Skin of body (tissue), 1 donor: ENCODE measurements at regions not wholly inside any gene's neighbourhood (a gene's known extent, or its start where the extent isn't known, plus 50 kb on each side); places are given as distances from the start of the nearest gene placed in this dataset.
"Not testable (repeated sequence)": the region's sequence is repeated elsewhere in the genome, so short reads cannot be mapped to it uniquely, and the experiment has no call there.

Experiments used
- DNase-seq: peaks from one replicate; lab custom pipeline; 2025; lab: John Stamatoyannopoulos, UW

GRCh38 chr17:83202002-83203000, 122.9 kb downstream of the METRNL start:
- no peak for DNase-seq

DNA sequence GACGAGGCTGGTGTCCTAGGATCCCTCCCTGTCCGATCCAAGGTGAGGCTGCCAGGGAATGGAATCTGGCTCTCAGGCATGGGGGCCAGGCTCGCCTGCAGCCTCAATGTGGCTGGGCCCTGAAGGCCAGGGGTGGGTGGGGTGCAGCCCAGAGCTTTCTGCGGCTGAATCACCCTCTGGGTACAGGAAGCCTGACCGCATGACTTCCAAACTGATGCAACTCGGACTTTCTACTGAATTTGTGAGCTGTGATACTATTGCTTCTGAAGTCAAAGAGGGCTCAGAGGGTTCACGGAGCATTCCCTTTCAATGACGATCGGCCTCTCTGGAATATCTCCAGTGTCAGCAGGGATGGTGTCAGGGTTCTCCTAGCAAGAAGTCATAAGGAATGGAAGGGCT, 123.7 kb downstream of the METRNL start:
- no peak for DNase-seq

DNA sequence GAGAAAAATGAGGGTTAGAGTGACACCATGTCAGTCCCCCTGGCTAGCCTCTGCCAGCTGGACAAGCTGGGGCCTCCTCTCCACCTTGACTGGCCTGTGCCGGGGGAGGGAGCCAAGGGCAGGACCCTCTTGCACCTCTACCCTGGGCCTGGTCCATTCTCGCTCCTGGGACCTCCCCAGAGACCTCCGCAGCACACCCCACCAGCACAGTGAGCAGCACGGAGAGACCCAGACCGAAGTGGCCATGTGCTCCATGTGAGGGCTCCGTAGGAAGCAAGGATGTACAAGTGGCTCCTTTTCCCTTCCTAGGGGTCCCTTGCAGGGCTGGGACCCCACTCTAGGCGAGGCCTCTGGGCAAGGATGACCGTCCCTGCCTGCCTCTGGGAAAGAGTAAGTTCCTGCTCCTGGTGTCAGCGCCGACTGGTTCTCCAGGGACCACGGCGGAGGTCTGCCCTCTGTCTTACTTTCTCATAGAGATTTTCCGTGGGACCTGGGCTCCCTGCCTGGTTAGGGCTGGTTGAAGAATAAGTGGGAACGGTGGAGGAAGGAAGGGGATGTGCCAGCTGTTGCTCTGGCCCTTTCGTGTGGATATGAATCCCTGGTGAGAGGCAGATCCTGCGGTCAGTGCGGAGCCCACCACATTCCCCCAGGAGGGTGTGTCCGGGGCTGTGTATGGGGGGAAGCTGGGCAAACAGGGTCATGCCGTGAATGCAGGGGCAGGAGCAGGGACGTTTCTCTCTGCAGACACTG, 124.2 kb downstream of the METRNL start:
- DNase-seq: no peak

DNA sequence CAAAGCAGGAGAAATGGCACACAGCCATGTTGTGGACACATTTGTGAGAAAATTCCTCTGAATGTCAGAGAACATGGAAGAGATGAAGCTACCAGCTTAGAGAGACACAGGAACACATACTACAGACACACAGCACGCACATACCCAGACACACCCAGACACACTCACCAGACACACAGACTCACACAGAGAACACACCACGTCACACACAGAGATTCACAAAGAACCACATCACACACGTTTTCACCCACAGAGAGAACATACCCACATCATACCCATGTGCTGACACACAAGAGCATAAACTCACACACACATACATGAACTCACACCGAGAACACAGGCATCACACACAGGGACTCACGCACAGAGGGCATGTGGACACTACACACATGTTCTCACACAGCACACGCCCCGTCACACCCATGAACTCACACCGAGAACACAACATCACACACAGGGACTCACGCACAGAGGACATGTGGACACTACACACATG, 124.9 kb downstream of the METRNL start:
- no peak for DNase-seq

DNA sequence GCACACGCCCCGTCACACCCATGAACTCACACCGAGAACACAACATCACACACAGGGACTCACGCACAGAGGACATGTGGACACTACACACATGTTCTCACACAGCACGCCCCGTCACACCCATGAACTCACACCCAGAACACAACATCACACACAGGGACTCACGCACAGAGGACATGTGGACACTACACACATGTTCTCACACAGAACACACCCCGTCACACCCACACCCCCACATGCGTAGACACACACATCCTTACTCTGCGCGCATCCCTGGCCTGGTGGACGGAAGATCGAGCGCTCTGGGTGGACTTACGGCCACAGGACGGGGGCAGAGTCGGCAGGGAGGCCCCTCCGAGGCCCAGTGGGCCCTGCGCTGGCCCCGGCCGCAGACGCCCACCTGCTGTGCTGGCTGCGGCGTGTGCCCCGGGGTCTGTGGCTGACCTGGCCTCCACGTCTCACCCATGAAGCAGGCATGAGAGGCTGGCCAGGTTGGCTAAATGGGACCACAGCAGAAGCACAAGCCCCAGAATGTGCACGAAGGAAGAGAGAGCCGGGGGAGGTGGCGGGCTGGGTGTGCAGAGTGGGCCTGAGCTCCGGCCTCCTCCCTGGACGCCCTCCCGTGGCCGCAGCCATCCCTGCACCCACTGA, 125.5 kb downstream of the METRNL start:
- not testable (repeated sequence) for DNase-seq

- DNase-seq: not testable (repeated sequence)
Measured at GRCh38 chr17:83205387-83206035, 126.1 kb downstream of the METRNL start.

DNA sequence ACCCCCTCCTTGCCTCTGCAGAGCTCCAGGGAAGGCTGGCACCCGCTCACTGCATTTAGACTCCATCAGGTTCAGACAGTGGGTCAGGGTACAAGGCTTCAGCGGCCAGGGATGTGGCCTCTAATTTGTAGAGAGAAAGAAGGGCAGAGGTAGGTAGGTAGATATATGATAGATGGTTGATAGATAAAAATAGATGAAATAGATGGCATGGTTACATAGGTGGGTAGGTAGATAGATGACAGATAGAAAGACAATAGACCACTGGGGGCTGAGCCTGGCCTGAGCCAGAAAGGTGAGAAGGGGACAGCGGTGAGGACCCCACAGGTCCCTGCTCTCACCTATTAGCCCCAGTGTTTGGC, 126.6 kb downstream of the METRNL start:
- not testable (repeated sequence) for DNase-seq

GRCh38 chr17:83206819-83207588, 127.6 kb downstream of the METRNL start:
- not testable (repeated sequence) for DNase-seq

GRCh38 chr17:83247001-83247400, 167.6 kb downstream of the METRNL start:
- DNase-seq: not testable (repeated sequence)
